Dermis blood vessel endothelial cell (primary cell): ENCODE measurements at regions not wholly inside any gene's neighbourhood (a gene's known extent, or its start where the extent isn't known, plus 50 kb on each side); places are given as distances from the start of the nearest gene placed in this dataset.

Experiments used
- DNase-seq: peaks from one replicate; pipeline ENCODE4 v3.0.0; 2010

- DNase-seq: no peak
These were observed 1587.3 kb downstream of the NCAM2 start for GRCh38 chr21:22585558-22585957.

- DNase-seq: no peak
These were observed 1599.5 kb downstream of the NCAM2 start for GRCh38 chr21:22597660-22598255.

- DNase-seq: no peak
These were observed 1611.6 kb downstream of the NCAM2 start for GRCh38 chr21:22609802-22610201.

GRCh38 chr21:22627911-22628310 lies 1629.7 kb downstream of the NCAM2 start:
- DNase-seq: no peak

- no peak for DNase-seq
These were observed 1632.8 kb downstream of the NCAM2 start for GRCh38 chr21:22630953-22631465.

GRCh38 chr21:22632176-22632575 lies 1634.0 kb downstream of the NCAM2 start:
- no peak for DNase-seq

- no peak for DNase-seq
These were observed 1651.0 kb downstream of the NCAM2 start for GRCh38 chr21:22649246-22649645.

GRCh38 chr21:22650226-22650625 lies 1652.0 kb downstream of the NCAM2 start:
- no peak for DNase-seq

- no peak for DNase-seq
These were observed 1659.6 kb downstream of the NCAM2 start for GRCh38 chr21:22657781-22658180.

- DNase-seq: no peak
These were observed 1671.9 kb downstream of the NCAM2 start for GRCh38 chr21:22670148-22670547.

- no peak for DNase-seq
These were observed 1681.0 kb downstream of the NCAM2 start for GRCh38 chr21:22679207-22679606.

GRCh38 chr21:22691658-22692057 lies 1693.4 kb downstream of the NCAM2 start:
- DNase-seq: no peak

- no peak for DNase-seq
These were observed 1705.3 kb downstream of the NCAM2 start for GRCh38 chr21:22703521-22703920.

GRCh38 chr21:22710721-22711120 lies 1712.5 kb downstream of the NCAM2 start:
- peak; percentile 38 for DNase-seq

- peak; percentile 12 for DNase-seq
These were observed 1713.4 kb downstream of the NCAM2 start for GRCh38 chr21:22711636-22712035.

GRCh38 chr21:22725436-22725835 lies 1727.2 kb downstream of the NCAM2 start:
- no peak for DNase-seq

- DNase-seq: no peak
These were observed 1729.9 kb downstream of the NCAM2 start for GRCh38 chr21:22728091-22728490.

- DNase-seq: no peak
These were observed 1744.9 kb downstream of the NCAM2 start for GRCh38 chr21:22743085-22743484.

- no peak for DNase-seq
These were observed 1756.5 kb downstream of the NCAM2 start for GRCh38 chr21:22754746-22755145.

- no peak for DNase-seq
These were observed 1760.3 kb downstream of the NCAM2 start for GRCh38 chr21:22758478-22758877.

GRCh38 chr21:22762463-22762862 lies 1764.3 kb downstream of the NCAM2 start:
- no peak for DNase-seq

- no peak for DNase-seq
These were observed 1765.2 kb downstream of the NCAM2 start for GRCh38 chr21:22763442-22763841.

- no peak for DNase-seq
These were observed 1766.0 kb downstream of the NCAM2 start for GRCh38 chr21:22764222-22764621.

GRCh38 chr21:22791376-22791775 lies 1793.2 kb downstream of the NCAM2 start:
- DNase-seq: no peak

- peak; percentile 77 for DNase-seq
These were observed 1793.9 kb downstream of the NCAM2 start for GRCh38 chr21:22791986-22792560.
